GM12878 (cell line): ENCODE measurements at regions not wholly inside any gene's neighbourhood (a gene's known extent, or its start where the extent isn't known, plus 50 kb on each side); places are given as distances from the start of the nearest gene placed in this dataset.

ENCODE experiments used
- ATAC-seq: fragments of 200-7000 bp; cut with Tn5 transposase; 3 replicates; pipeline ENCODE4 v1.9.1; 2020; ENCODE audit warnings: mild to moderate bottlenecking, moderate library complexity
- BruUV-seq: library from RNA; stranded (reverse); fragments of 400-500 nt; replicated peaks from 2 replicates; lab custom pipeline; 2021; lab: Mats Ljungman, UMichigan
- CTCF ChIA-PET: fragments of 300-600 bp; sonication (Branson Sonifier 250); formaldehyde crosslinking; extraction: SDS; loops from one replicate; lab custom pipeline; 2021; ENCODE audit warnings: inconsistent platforms; lab: Yijun Ruan, JAX
- POLR2A ChIA-PET: fragments of 350-600 bp; formaldehyde crosslinking; extraction: SDS; loops from one replicate; lab custom pipeline; 2021; ENCODE audit warnings: inconsistent platforms; lab: Charles Lee
- RAD21 ChIA-PET: fragments of 300-600 bp; sonication (Branson Sonifier 250); formaldehyde crosslinking; loops from one replicate; lab custom pipeline; 2023; ENCODE audit warnings: antibody characterized with exemption; ENCODE audit not compliant: unreplicated experiment; lab: Charles Lee
- SMC1A ChIA-PET: fragments of 300-600 bp; sonication (Branson Sonifier 250); formaldehyde crosslinking; loops from one replicate; lab custom pipeline; 2023; ENCODE audit not compliant: unreplicated experiment, uncharacterized antibody; lab: Charles Lee
- DNase-seq: peaks from one replicate; pipeline ENCODE4 v3.0.0-alpha.2; 2011; ENCODE audit warnings: low read depth, low spot score
- FAIRE-seq: peaks from 3 replicates; lab custom pipeline; 2011; peaks lifted over from hg19 to GRCh38; lab: Jason Lieb, UNC
- H2AFZ ChIP-seq: 2 replicates; pipeline ENCODE4 v1.6.0; 2011; ENCODE audit warnings: low read depth, low read length, control low read depth; ENCODE audit not compliant: control insufficient read depth
- H3K27ac ChIP-seq: 2 replicates; pipeline ENCODE4 v1.5.1; 2011; ENCODE audit warnings: control low read depth; ENCODE audit not compliant: control insufficient read depth, insufficient read depth
- H3K27me3 ChIP-seq, 2 experiments: replicated peaks in 1 of 2; 2 replicates each; pipeline versions ENCODE4 v1.6.0 to v1.6.1; 2011; ENCODE audit warnings: low read length in 1 of 2; ENCODE audit not compliant: control insufficient read depth in 2 of 2, insufficient read depth in 2 of 2
- H3K36me3 ChIP-seq, 2 experiments: 2 replicates each; pipeline ENCODE4 v1.5.1; 2011; ENCODE audit warnings: low read length in 1 of 2; ENCODE audit not compliant: control insufficient read depth in 2 of 2, insufficient read depth in 2 of 2
- H3K4me1 ChIP-seq: 2 replicates; pipeline ENCODE4 v1.6.1; 2011; ENCODE audit warnings: mild to moderate bottlenecking, low read length, moderate library complexity, mixed read lengths; ENCODE audit not compliant: control insufficient read depth, insufficient read depth
- H3K4me2 ChIP-seq: 2 replicates; pipeline ENCODE4 v1.6.0; 2011; ENCODE audit warnings: control low read depth; ENCODE audit not compliant: control insufficient read depth, insufficient read depth
- H3K4me3 ChIP-seq: fragments of 200-600 bp; sonication (generic); 2 replicates; pipeline ENCODE4 v1.5.1; 2016
- H3K79me2 ChIP-seq: 2 replicates; pipeline ENCODE4 v1.6.0; 2011; ENCODE audit warnings: low read length; ENCODE audit not compliant: control insufficient read depth, insufficient read depth
- H3K9ac ChIP-seq: 2 replicates; pipeline ENCODE4 v1.8.0; 2011; ENCODE audit warnings: low read length, control low read depth, mixed read lengths; ENCODE audit not compliant: control insufficient read depth, insufficient read depth
- H3K9me3 ChIP-seq: replicated peaks from 3 replicates; pipeline ENCODE4 v1.5.1; 2011; ENCODE audit warnings: mild to moderate bottlenecking, low read length; ENCODE audit not compliant: control insufficient read depth, insufficient read depth
- H4K20me1 ChIP-seq: 2 replicates; pipeline ENCODE4 v1.6.0; 2011; ENCODE audit not compliant: control insufficient read depth, insufficient read depth
- FOXK2 ChIP-seq: fragments of 450-650 bp; IDR thresholded peaks from 2 replicates; pipeline ENCODE4 v1.6.1; 2017; ENCODE audit warnings: mild to moderate bottlenecking, moderate library complexity
- IKZF2 ChIP-seq, 2 experiments: fragments of 450-650 bp; IDR thresholded peaks; 2 replicates each; pipeline ENCODE4 v1.6.1; 2017; ENCODE audit warnings: mild to moderate bottlenecking in 2 of 2, moderate library complexity in 2 of 2
- MEF2A ChIP-seq: IDR thresholded peaks from 2 replicates; pipeline ENCODE4 v1.6.1; 2011; ENCODE audit warnings: low read depth, mild to moderate bottlenecking, low read length, moderate library complexity; ENCODE audit not compliant: insufficient read depth
- MEF2B ChIP-seq: fragments of 450-650 bp; IDR thresholded peaks from 2 replicates; pipeline ENCODE4 v1.6.1; 2018; ENCODE audit warnings: mild to moderate bottlenecking, moderate library complexity; ENCODE audit not compliant: partially characterized antibody, poor library complexity, severe bottlenecking
- NFIC ChIP-seq: IDR thresholded peaks from 2 replicates; pipeline ENCODE4 v1.6.1; 2012; ENCODE audit warnings: low read depth, mild to moderate bottlenecking, inconsistent platforms, low read length, moderate library complexity
- SMC3 ChIP-seq: IDR thresholded peaks from 2 replicates; pipeline ENCODE4 v1.6.1; 2011; ENCODE audit warnings: low read length, improper control_type of control experiment, borderline replicate concordance
- SPI1 ChIP-seq: IDR thresholded peaks from 2 replicates; pipeline ENCODE4 v1.6.1; 2011; ENCODE audit warnings: low read depth, mild to moderate bottlenecking, low read length, moderate library complexity, borderline replicate concordance; ENCODE audit not compliant: insufficient read depth
- SREBF1 ChIP-seq: IDR thresholded peaks from 2 replicates; pipeline ENCODE4 v1.6.1; 2012; ENCODE audit warnings: mild to moderate bottlenecking, low read length
- TARDBP ChIP-seq: IDR thresholded peaks from 2 replicates; pipeline ENCODE4 v1.6.1; 2016; ENCODE audit warnings: borderline replicate concordance
- TCF3 ChIP-seq: IDR thresholded peaks from 2 replicates; pipeline ENCODE4 v1.6.1; 2012; ENCODE audit warnings: low read depth, mild to moderate bottlenecking, low read length, borderline replicate concordance; ENCODE audit not compliant: insufficient read depth
- WGBS: methylation state at CpG from one replicate; pipeline ENCODE4 v1.1.6; 2016; ENCODE audit warnings: low lambda C conversion rate; ENCODE audit not compliant: insufficient replicate concordance, insufficient coverage; ENCODE audit errors: missing lambda C conversion rate; 5-methylcytosine and 5-hydroxymethylcytosine counted together
- in situ Hi-C: fragments of 300-500 bp; cut with MboI; formaldehyde crosslinking; loops from 9 replicates; pipeline ENCODE4 v1.14.3; 2018; ENCODE audit warnings: mixed read lengths
- intact Hi-C: fragments of 100-400 bp; cut with micrococcal nuclease; formaldehyde crosslinking; loops from one replicate; pipeline ENCODE4 v1.14.2; 2022; ENCODE audit not compliant: unreplicated experiment
- TF ChIP-seq, protein P1 (sequence below): fragments of 450-650 bp; IDR thresholded peaks from 2 replicates; pipeline ENCODE4 v1.6.1; 2017; ENCODE audit warnings: mild to moderate bottlenecking

DNA sequence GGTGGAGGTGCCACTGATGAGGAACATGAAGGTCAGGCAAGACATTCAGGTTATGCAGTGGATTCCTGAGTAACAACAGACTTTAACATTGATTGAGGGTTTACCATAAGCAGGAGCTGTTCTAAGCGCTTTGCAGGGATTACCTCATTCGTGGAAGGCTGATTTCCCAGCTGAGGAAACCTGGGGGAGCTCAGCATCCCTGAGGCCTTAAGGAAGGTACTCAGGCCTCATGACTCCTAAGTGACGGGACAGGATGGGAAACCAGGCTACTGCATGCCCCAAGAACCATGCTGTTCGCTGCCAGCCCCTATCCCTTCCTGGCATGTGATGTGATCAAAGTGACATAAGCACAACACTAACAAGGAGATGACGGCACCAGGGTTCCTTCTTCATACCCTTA lies 143.6 kb upstream of the NFE2L3 start:
- intact Hi-C loops (no loop called here), in situ Hi-C loops (no loop called here)
- Histone ChIP-seq H3K27ac (no peak overlapping the region), H3K79me2 (no peaks in the 10 kb centered on the region), H3K4me1 (peaks cover 19% of the 10 kb centered on the region), H2AFZ (no peak overlapping the region), H3K9ac (no peak overlapping the region), H3K4me3 (no peak overlapping the region), H3K36me3 (no peaks in the 10 kb centered on the region)
- 62% methylated on average over 5 of the region's 5 CpGs for WGBS
- ChIA-PET RAD21 (no interaction called here), SMC1A (interaction anchor here (0.6 kb wide), 2 partner anchors 288 to 584 kb away, joined by 3 read pairs; no protein-coding TSS in a partner anchor)
- no peak for DNase-seq
- TF ChIP-seq, protein P1, sequence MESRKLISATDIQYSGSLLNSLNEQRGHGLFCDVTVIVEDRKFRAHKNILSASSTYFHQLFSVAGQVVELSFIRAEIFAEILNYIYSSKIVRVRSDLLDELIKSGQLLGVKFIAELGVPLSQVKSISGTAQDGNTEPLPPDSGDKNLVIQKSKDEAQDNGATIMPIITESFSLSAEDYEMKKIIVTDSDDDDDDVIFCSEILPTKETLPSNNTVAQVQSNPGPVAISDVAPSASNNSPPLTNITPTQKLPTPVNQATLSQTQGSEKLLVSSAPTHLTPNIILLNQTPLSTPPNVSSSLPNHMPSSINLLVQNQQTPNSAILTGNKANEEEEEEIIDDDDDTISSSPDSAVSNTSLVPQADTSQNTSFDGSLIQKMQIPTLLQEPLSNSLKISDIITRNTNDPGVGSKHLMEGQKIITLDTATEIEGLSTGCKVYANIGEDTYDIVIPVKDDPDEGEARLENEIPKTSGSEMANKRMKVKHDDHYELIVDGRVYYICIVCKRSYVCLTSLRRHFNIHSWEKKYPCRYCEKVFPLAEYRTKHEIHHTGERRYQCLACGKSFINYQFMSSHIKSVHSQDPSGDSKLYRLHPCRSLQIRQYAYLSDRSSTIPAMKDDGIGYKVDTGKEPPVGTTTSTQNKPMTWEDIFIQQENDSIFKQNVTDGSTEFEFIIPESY, result no peak
- TF ChIP-seq SREBF1, result no peak
- TF ChIP-seq, all 136 proteins: peak for 0
- CTCF ChIA-PET, result no interaction called here
- ATAC-seq (no peak), FAIRE-seq (no peak)
- no peak overlapping the region for H3K4me2 ChIP-seq
- H3K9me3 ChIP-seq, result no peaks in the 10 kb centered on the region; the same call in 2 of the 3 replicates
- POLR2A ChIA-PET, result no interaction called here
- BruUV-seq, result no TSS peak
- peaks cover 0 to 4% of the 10 kb centered on the region in 2 experiments; a peak in 3 of 4 replicates for H3K27me3 ChIP-seq
- H4K20me1 ChIP-seq, result no peaks in the 10 kb centered on the region

DNA sequence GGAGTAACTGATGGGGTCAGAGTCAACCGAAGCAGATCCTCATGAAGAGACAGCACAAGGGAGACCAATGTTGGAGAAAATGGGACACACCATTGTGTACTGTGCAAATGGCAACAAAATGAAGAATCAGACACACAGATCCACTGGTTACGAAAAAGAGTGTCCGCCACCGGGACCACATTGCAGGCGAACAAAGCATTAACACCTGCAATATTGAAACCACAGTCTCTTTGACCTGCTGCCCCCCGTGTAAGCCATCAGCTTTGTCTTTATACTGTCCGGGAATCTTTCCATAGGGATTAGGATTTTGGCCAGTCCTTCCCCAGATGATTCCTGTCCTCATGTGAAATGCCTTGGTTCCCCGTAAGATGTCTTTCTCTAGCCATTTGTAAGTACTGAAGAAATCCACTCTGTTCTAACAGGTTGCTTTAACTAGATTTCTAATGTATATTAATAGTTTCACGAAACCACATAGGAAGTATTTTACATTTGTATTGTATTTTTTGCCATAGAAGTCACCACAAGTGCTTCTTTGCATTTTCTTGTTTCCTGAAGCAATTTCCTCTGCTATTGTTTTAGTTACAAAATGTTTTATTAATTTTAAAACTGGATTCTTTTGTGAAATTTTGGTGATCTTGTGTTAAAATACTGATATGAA lies 140.8 kb upstream of the NFE2L3 start:
- peak; percentile 59 for ATAC-seq
- ChIA-PET CTCF (interaction anchor here (1.1 kb wide), 1 partner anchor 51 kb away, joined by 3 read pairs; no protein-coding TSS in a partner anchor), SMC1A (interaction anchor here (1.4 kb wide), 1 partner anchor 119 kb away, joined by 3 read pairs; no protein-coding TSS in a partner anchor), POLR2A (no interaction called here), RAD21 (interaction anchor here (1.1 kb wide), 1 partner anchor 114 kb away, joined by 3 read pairs; no protein-coding TSS in a partner anchor)
- Histone ChIP-seq H3K4me2 (peak overlapping the region; percentile 87), H4K20me1 (no peaks in the 10 kb centered on the region), H3K4me1 (peaks cover 21% of the 10 kb centered on the region), H3K9ac (no peak overlapping the region), H3K36me3 (no peaks in the 10 kb centered on the region), H3K27ac (no peak overlapping the region), H3K4me3 (peak overlapping the region; percentile 14), H2AFZ (peak overlapping the region; percentile 21; the same call in 1 of the 2 replicates), H3K9me3 (no peaks in the 10 kb centered on the region; the same call in 2 of the 3 replicates), H3K79me2 (no peaks in the 10 kb centered on the region), H3K27me3 (peaks cover 0 to 4% of the 10 kb centered on the region in 2 experiments; a peak in 3 of 4 replicates)
- in situ Hi-C loops (no loop called here), intact Hi-C loops (no loop called here)
- DNase-seq, result peak; percentile 25
- WGBS, result 5% methylated on average over 9 of the region's 9 CpGs
- no peak for FAIRE-seq
- no TSS peak for BruUV-seq
- peak; percentile 43; the same call in 1 of the 2 replicates for TF ChIP-seq NFIC
- TF ChIP-seq MEF2B, result peak; percentile 34
- TF ChIP-seq FOXK2, result no peak
- TF ChIP-seq SPI1, result no peak
- TF ChIP-seq IKZF2 (IDR thresholded peaks at IDR 0.05), result peak; percentile 11 to 27; a peak in 1 of 4 replicates
- TF ChIP-seq TARDBP, result no peak
- peak; percentile 81 for TF ChIP-seq MEF2A
- TF ChIP-seq SMC3, result no peak
- TF ChIP-seq TCF3, result 0 out of 2 replicates have a peak, but pooled peaks have one; percentile 51
